LNCAP (cell line): ENCODE measurements at regions not wholly inside any gene's neighbourhood (a gene's known extent, or its start where the extent isn't known, plus 50 kb on each side); places are given as distances from the start of the nearest gene placed in this dataset.

Source experiments
- CTCF ChIP-seq: fragments of 450-650 bp; IDR thresholded peaks from 2 replicates; pipeline ENCODE4 v1.5.1; 2017; ENCODE audit warnings: mild to moderate bottlenecking

- no peak for TF ChIP-seq CTCF
Observed at GRCh38 chr5:133739181-133739780, 126.9 kb upstream of the FSTL4 start.

- TF ChIP-seq CTCF = no peak
Observed at GRCh38 chr5:133738271-133738670, 125.9 kb upstream of the FSTL4 start.

- no peak for TF ChIP-seq CTCF
Observed at GRCh38 chr5:133736512-133736911, 124.2 kb upstream of the FSTL4 start.

- TF ChIP-seq CTCF = no peak
Observed at GRCh38 chr5:133735346-133735745, 123.0 kb upstream of the FSTL4 start.

GRCh38 chr5:133734916-133735315 is 122.6 kb upstream of the FSTL4 start:
- TF ChIP-seq CTCF = no peak

- TF ChIP-seq CTCF = no peak
Observed at GRCh38 chr5:133732536-133732935, 120.2 kb upstream of the FSTL4 start.

- TF ChIP-seq CTCF = no peak
Observed at GRCh38 chr5:133731951-133732350, 119.6 kb upstream of the FSTL4 start.

GRCh38 chr5:133730866-133731265 is 118.5 kb upstream of the FSTL4 start:
- no peak for TF ChIP-seq CTCF
